HG03045 (cell line): ENCODE measurements at regions not wholly inside any gene's neighbourhood (a gene's known extent, or its start where the extent isn't known, plus 50 kb on each side); places are given as distances from the start of the nearest gene placed in this dataset.
"Not testable (repeated sequence)": the region's sequence is repeated elsewhere in the genome, so short reads cannot be mapped to it uniquely, and the experiment has no call there.

Source experiments
- ATAC-seq: cut with Tn5 transposase; IDR thresholded peaks from one replicate; pipeline ENCODE4 v1.9.1; 2021; ENCODE audit warnings: mild to moderate bottlenecking, moderate library complexity; ENCODE audit not compliant: unreplicated experiment

GRCh38 chr14:46444666-46445065 lies 206.9 kb downstream of the RPL10L start:
- ATAC-seq, result no peak

GRCh38 chr14:46433381-46433780 lies 218.2 kb downstream of the RPL10L start:
- ATAC-seq, result no peak

DNA sequence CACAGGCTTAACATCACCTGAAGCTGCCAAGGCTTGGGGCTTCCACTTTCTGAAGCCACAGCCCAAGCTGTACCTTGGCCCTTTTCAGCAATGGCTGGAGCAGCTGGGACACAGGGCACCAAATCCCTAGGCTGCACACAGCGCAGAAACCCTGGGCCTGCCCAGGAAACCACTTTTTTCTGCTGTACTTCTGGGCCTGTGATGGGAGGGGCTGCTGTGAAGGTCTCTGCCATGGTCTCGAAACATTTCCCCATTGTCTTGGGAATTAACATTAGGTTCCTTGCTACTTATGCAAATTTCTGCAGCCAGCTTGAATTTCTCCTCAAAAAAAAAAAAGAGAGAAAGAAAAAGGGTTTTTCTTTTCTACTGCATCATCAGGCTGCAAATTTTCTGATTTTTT lies 219.1 kb downstream of the RPL10L start:
- no peak for ATAC-seq

GRCh38 chr14:46417066-46417465 lies 234.5 kb downstream of the RPL10L start:
- no peak for ATAC-seq

DNA sequence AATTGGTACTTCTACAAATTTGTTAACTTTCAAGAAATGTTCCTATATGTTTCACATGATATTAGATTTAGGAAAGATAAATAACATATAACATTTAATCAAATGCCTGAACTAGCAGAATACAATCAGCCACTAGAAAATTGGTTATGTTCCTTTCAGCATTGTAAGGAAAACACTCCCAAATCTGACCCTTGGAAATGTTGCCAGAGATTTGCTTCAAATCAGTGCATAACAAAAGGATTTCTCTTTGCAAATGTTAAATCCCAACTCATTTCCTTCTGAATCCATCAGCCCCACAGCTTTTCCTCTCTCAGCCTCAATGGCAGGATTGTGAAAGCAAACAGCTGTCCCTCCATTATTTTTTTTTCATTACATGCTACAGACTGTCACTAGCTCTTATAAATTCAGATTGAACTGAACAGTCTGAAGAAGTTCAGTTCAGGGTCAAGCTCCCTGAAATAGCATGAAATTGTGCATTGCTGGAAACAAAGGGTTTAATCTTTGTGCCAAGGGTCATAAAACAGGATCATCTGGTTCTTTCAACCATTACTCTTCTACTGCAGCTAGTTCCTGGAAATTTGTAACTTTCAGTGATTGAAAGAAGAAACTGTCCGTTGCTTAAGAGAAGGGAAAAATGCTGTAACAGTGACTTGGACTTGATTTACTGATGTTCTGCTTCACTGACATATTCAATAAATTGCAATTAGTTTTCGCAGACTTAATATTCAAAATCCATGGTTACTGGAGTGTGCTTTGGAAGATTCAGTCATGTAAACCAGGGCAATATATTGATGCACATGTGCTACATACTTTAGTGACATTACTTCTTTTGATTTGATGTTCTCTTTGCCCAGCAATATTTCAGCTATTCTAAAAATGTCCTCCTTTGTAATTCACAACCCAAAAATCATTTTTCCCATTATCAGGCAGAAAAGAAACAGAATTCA lies 246.4 kb downstream of the RPL10L start:
- no peak for ATAC-seq

DNA sequence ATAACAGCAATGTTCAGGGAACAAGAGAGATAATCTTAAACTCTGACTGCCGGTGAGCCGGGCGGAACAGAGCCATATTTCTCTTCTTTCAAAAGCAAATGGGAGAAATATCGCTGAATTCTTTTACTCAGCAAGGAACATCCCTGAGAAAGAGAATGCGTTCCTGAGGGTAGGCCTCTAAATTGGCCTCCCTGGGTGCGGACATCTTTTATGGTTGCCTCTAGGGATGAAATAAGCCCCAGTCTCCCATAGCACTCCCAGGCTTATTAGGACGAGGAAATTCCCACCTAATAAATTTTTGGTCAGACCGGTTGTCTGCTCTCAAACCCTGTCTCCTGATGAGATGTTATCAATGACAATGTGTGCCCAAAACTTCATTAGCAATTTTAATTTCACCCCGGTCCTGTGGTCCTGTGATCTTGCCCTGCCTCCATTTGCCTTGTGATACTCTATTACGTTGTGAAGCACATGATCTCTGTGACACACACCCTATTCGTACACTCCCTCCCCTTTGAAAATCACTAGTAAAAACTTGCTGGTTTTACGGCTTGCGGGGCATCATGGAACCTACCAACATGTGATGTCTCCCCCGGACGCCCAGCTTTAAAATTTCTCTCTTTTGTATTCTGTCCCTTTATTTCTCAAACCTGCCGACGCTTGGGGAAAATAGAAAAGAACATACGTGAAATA lies 249.4 kb downstream of the RPL10L start:
- ATAC-seq, result not testable (repeated sequence)

DNA sequence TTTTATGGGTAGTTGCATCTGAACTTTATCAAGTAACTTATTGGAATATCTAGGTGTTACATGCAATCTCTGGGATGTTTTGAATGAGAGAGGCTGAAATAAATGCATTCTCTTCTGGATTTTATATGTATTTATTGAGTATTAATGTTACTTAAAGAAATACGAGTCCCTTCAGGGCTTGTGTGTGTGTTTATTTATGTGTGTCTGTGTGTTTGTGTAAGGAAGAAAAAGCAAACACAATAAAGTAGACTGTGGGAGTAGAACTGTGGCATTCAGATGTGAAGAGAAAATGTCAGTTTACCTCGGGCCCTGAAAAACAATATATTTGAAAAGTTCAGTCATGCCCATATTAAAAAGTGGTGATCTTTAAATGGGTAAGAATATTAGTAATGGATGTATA lies 250.5 kb downstream of the RPL10L start:
- ATAC-seq, result no peak

- no peak for ATAC-seq
These were observed 252.5 kb downstream of the RPL10L start for GRCh38 chr14:46399049-46399448.

DNA sequence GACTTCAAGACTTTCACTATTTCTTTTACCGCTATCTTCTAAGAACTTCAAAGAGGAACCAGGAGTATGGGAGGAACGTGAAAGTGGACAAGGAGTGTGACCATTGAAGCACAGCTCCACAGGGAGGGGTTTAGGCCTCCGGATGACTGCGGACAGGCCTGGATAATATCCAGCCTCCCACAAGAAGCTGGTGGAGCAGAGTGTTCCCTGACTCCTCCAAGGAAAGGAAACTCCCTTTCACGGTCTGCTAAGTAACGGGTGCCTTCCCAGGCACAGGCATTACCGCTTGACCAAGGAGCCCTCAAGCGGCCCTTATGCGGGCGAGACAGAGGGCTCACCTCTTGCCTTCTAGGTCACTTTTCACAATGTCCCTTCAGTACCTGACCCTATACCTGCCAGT lies 267.0 kb downstream of the RPL10L start:
- ATAC-seq, result no peak

GRCh38 chr14:46381674-46382073 lies 269.9 kb downstream of the RPL10L start:
- no peak for ATAC-seq

- no peak for ATAC-seq
These were observed 273.3 kb downstream of the RPL10L start for GRCh38 chr14:46378248-46378647.

DNA sequence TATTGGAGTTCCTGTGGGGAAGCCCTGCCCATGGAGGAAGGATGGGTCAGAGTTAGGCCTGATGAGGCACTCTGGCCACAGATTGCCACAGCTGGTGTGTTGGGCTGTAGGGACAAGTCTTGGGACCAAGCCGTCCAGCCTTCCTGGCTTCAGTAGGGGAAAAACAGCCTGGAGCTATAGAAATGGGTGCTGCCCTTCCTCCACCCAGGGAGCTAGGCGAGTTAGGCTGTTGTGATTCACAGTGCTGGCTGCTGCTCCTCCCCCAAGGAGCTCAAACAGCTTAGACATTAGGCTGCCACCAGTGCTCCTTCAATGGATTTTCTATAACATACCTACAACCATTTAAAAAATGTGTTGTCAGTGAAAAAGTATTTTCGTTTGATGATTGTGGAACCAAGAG lies 274.3 kb downstream of the RPL10L start:
- no peak for ATAC-seq

GRCh38 chr14:46369391-46369790 lies 282.2 kb downstream of the RPL10L start:
- ATAC-seq, result no peak

GRCh38 chr14:46368275-46368674 lies 283.3 kb downstream of the RPL10L start:
- no peak for ATAC-seq

- no peak for ATAC-seq
These were observed 298.7 kb downstream of the RPL10L start for GRCh38 chr14:46352844-46353243.

GRCh38 chr14:46344327-46344937 lies 307.1 kb downstream of the RPL10L start:
- ATAC-seq, result no peak

DNA sequence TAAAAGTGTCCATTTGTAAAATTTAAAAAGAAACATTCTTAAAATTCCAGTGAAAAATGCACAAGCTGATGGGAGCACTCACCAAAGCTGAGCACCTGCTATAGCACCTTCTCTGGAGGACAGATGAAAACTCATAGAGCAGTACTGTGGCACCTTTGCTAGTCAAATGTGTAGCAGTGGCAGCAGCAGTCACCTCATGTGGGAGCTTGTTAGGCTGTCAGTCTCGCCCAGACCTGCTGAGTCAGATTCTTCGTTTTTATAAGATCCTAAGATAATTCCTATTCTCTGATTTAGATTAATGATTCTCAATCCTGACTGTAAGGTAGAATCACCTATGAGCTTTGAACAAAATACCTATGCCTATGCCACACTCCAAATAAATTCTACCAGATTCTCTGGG lies 325.8 kb downstream of the RPL10L start:
- no peak for ATAC-seq

GRCh38 chr14:46325157-46325556 lies 326.4 kb downstream of the RPL10L start:
- no peak for ATAC-seq

GRCh38 chr14:46323404-46323762 lies 328.2 kb downstream of the RPL10L start:
- ATAC-seq, result no peak

GRCh38 chr14:46322730-46323403 lies 328.7 kb downstream of the RPL10L start:
- ATAC-seq, result no peak

GRCh38 chr14:46322076-46322475 lies 329.5 kb downstream of the RPL10L start:
- no peak for ATAC-seq
